ENCODE measurements at regions not wholly inside any gene's neighbourhood (a gene's known extent, or its start where the extent isn't known, plus 50 kb on each side); places are given as distances from the start of the nearest gene placed in this dataset.

DNA sequence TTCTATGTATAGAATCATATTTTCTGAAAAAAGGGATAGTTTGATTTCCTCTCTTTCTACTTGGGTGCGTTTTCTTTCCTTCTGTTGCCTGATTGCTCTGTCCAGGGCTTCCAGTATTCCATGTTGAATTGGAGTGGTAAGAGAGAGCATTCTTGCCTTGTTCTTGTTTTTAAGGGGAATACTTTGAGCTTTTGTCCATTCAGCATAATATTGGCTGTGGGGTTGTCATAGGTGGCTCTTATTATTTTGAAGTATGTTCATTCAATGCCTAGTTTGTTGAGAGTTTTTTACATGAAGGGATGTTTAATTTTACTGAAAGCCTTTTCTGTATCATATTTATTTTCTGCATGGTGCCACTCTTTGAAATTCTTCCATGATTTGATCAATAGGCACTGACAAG lies 173.5 kb upstream of the IRS2 start:
- TF ChIP-seq, protein P1, sequence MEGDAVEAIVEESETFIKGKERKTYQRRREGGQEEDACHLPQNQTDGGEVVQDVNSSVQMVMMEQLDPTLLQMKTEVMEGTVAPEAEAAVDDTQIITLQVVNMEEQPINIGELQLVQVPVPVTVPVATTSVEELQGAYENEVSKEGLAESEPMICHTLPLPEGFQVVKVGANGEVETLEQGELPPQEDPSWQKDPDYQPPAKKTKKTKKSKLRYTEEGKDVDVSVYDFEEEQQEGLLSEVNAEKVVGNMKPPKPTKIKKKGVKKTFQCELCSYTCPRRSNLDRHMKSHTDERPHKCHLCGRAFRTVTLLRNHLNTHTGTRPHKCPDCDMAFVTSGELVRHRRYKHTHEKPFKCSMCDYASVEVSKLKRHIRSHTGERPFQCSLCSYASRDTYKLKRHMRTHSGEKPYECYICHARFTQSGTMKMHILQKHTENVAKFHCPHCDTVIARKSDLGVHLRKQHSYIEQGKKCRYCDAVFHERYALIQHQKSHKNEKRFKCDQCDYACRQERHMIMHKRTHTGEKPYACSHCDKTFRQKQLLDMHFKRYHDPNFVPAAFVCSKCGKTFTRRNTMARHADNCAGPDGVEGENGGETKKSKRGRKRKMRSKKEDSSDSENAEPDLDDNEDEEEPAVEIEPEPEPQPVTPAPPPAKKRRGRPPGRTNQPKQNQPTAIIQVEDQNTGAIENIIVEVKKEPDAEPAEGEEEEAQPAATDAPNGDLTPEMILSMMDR (conservative IDR thresholded peaks at IDR 0.05; ENCODE audit: low read depth, low read length) = no peak
- no peak overlapping the region for H3K4me3 ChIP-seq (ENCODE audit: low read depth, low read length)
- DNase-seq (ENCODE audit: low read depth) = no peak

DNA sequence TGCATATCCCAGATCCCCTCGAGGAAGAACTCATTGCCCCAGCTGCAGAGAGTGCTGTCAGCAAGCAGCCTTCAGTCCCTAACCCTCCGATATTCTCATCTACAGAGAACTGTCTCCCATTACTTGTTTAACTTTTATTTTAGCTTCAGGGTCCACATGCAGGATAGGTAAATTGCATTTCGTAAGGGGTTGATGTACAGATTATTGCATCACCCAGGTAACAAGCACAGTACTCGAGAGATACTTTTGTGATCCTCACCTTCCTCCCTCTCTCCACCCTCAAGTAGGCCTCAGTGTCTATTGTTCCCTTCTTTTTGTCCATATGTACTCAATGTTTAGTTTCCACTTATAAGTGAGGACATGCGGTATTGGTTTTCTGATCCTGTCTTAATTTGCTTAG lies 171.5 kb upstream of the IRS2 start:
- TF ChIP-seq, protein P1 (conservative IDR thresholded peaks at IDR 0.05; ENCODE audit: low read depth, low read length) = no peak
- H3K4me3 ChIP-seq (ENCODE audit: low read depth, low read length) = no peak overlapping the region
- DNase-seq (ENCODE audit: low read depth) = no peak

DNA sequence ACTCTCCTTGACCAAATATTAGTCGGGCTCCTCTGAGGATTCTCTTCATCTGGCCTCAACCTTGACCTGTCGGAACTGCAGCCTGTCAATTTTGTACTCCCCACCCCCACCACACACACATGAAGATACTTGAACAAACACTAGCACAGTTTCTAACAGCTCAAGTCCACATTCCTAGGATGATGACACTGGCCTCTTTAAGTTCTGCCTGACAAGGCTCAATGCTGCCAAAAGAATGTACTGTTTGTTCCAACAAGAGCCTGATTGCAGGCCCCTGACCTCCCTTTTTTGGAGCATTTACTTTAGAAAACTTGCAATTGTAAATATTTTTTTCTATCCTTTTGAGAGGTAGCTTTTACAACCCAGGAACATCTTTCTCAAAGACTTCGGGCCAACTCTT lies 169.2 kb upstream of the IRS2 start:
- no peak overlapping the region for H3K4me3 ChIP-seq (ENCODE audit: low read depth, low read length)
- TF ChIP-seq, protein P1 (conservative IDR thresholded peaks at IDR 0.05; ENCODE audit: low read depth, low read length) = no peak
- DNase-seq (ENCODE audit: low read depth) = peak; percentile 90

DNA sequence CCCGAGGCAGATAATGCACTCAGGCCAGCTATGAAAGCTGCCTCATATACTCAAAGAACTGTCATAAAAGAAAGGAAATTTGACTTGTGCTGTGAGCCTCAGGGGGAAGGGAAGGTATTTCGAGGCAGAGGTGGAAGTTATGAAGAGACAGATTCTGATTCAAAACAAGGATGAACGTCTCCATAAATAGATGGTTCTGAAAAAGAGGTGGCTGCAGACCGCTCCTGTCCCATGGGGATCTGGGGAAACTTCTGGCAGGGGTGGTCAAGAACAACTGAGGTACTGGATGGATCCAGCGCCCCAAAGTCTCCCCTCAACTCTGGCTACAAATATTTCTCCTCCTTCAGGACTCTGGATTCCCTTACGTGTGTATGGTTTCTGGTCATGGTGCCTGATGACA lies 168.1 kb upstream of the IRS2 start:
- TF ChIP-seq, protein P1 (conservative IDR thresholded peaks at IDR 0.05; ENCODE audit: low read depth, low read length) = no peak
- DNase-seq (ENCODE audit: low read depth) = no peak
- H3K4me3 ChIP-seq (ENCODE audit: low read depth, low read length) = no peak overlapping the region

DNA sequence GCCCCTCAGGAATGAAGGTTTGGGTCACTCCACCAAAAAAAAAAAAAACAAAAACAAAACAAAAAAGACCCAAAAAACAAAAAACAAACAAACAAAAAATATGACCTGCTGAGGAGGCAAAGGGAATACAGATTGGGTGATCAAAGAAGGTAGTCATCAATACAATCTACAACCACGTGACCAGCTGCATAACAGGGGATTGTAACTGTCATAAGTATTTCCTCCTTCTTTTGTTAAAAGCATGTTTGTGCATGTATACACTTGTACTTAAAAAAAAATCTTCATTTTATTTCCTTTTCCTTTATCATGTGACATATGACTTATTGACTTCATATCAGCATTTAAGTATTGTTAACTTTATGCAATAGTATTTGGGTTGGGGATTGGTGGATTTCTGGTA lies 165.1 kb upstream of the IRS2 start:
- DNase-seq (ENCODE audit: low read depth) = no peak
- TF ChIP-seq, protein P1 (conservative IDR thresholded peaks at IDR 0.05; ENCODE audit: low read depth, low read length) = no peak
- no peak overlapping the region for H3K4me3 ChIP-seq (ENCODE audit: low read depth, low read length)

DNA sequence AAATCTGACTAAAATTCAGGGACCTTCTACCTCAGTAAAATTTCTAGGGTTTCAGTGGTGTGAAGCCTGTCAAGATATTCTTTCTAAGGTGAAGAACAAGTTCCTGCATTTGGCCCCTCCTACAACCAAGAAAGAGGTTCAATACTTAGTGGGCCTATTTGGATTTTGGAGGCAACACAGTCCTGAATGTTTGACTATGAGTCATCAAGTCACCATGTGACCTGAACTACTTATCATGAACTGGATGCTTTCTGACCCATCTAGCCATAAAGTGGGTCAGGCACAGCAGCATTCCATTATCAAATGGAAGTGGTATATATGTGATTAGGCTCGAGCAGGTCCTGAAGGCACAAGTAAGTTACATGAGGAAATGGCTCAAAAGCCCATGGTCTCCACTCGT lies 163.0 kb upstream of the IRS2 start:
- H3K4me3 ChIP-seq (ENCODE audit: low read depth, low read length) = no peak overlapping the region
- TF ChIP-seq, protein P1 (conservative IDR thresholded peaks at IDR 0.05; ENCODE audit: low read depth, low read length) = no peak
- DNase-seq (ENCODE audit: low read depth) = no peak

DNA sequence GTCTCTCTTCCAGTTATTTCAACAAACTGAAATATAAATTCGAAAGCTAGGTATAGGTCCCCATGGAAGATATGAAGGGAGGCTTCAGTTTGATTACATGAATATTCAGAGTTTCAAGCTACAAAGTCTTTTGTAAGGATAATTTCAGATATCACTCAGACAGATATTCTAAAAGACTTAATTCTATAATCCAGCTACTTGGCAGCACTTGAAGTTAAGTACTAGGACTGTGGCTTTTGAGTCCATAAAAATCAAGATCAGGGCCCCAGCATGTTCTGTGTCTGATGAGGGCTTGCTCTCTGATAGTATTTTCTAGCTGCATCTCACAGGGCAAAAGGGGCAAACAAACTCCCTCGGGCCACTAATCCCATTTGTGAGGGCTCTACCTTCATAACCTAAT lies 160.6 kb upstream of the IRS2 start:
- DNase-seq (ENCODE audit: low read depth) = no peak
- TF ChIP-seq, protein P1 (conservative IDR thresholded peaks at IDR 0.05; ENCODE audit: low read depth, low read length) = no peak
- no peak overlapping the region for H3K4me3 ChIP-seq (ENCODE audit: low read depth, low read length)
